H1 (cell line): ENCODE measurements at regions not wholly inside any gene's neighbourhood (a gene's known extent, or its start where the extent isn't known, plus 50 kb on each side); places are given as distances from the start of the nearest gene placed in this dataset.

ENCODE experiments used
- ASH2L ChIP-seq: fragments of 200-600, 300-600 bp; sonication (generic); IDR thresholded peaks from one replicate; pipeline ENCODE4 v1.7.1; 2017; ENCODE audit warnings: low read length
- CEBPB ChIP-seq: IDR thresholded peaks from 2 replicates; pipeline ENCODE4 v1.6.1; 2012; ENCODE audit warnings: low read depth, low read length
- FOSL1 ChIP-seq: IDR thresholded peaks from 2 replicates; pipeline ENCODE4 v1.6.1; 2011; ENCODE audit warnings: mild to moderate bottlenecking, low read depth, low read length, moderate library complexity; ENCODE audit not compliant: insufficient read depth
- MAFK ChIP-seq: IDR thresholded peaks from 2 replicates; pipeline ENCODE4 v1.6.1; 2012; ENCODE audit warnings: low read depth, mild to moderate bottlenecking, improper control_type of control experiment, low read length
- NRF1 ChIP-seq: IDR thresholded peaks from 2 replicates; pipeline ENCODE4 v1.6.1; 2011; ENCODE audit warnings: mild to moderate bottlenecking, low read depth, low read length, improper control_type of control experiment
- POU5F1 ChIP-seq: IDR thresholded peaks from 2 replicates; pipeline ENCODE4 v1.6.1; 2011; ENCODE audit warnings: low read depth, mild to moderate bottlenecking, low read length, moderate library complexity
- SP4 ChIP-seq: IDR thresholded peaks from 2 replicates; pipeline ENCODE4 v1.6.1; 2012; ENCODE audit warnings: low read length, inconsistent platforms

DNA sequence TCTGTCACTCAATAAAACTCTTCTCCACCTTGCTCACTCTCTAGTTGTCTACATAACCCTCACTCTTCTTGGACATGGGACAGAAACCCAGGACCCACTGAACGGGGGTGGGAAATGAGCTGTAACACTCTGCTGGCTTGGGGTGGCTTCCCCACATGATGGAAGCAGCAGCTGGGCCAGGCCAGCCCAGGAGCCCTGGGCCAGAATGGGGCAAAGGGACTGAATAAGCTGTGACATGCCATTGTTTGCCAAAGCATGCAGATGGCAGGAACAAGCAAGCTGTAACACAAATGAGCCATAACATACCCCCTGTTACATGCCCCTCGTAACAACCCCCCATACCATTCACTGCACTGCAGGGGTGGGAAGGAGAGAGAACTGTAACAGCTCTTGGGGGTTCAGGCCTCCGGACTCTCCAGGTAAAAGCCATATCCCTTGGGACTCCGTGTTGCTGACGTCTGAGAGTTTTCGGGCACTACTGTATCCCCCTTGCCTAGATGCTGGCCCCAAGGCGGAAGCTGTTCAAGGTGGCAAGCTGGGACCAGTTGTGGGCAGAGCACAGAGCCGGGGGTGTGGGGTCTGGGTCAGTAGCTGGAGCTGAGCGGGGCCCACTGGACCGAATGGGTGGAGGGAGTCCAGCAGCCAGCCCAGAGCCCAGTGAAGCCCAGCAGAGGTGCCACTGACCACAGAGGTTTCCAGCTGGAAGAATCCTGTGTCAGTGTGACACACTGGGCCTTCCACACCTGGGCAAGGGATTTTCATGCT lies 56.1 kb upstream of the DMRTB1 start (continued):
- TF ChIP-seq SP4 = no peak
- no peak for TF ChIP-seq ASH2L
- no peak for TF ChIP-seq MAFK
- no peak for TF ChIP-seq FOSL1
- no peak for TF ChIP-seq POU5F1
- TF ChIP-seq NRF1 = no peak
- TF ChIP-seq CEBPB = no peak
